ENCODE measurements at regions not wholly inside any gene's neighbourhood (a gene's known extent, or its start where the extent isn't known, plus 50 kb on each side); places are given as distances from the start of the nearest gene placed in this dataset.

DNA sequence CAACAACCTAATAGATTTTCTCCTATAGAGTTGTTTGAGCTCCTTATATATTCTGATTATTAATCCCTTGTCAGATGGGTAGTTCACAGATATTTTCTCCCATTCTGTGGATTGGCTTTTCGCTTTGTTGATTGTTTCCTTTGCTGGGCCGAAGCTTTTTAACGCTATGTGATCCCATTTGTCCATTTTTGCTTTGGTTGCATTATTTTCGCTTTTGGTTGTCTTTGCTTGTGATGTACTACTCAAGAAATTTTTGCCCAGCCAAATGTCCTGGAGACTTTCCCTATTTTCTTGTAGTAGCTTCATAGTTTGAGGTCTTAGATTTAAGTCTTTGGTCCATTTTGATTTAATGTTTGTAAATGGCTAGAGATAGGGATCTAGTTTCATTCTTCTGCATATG lies 258.4 kb upstream of the FAR2 start:
- in situ Hi-C loops (cut with HindIII; ENCODE audit: low pct_unique_long_range_greater_than_20kb, low sequenced_read_pairs) = no loop called here
- DNase-seq (ENCODE audit: low read depth) = no peak

DNA sequence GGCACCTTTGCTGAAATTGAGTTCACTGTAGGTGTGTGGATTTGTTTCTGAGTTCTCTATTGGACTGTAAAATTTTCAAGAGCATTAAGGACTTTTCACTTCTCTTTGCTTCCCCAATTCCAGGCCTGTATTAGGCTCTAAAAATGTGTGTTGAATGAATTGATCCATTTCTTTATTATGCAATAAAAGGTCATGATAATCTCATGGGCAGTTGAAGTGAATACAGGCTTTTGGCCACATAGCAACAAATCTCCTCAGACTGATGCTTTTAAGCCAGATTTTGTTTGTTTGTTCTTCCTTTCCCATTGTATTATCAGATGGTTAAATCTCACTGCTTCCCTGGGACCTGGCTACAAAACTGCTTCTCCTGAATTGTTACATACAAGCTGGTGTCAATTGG lies 258.0 kb upstream of the FAR2 start:
- in situ Hi-C loops (cut with HindIII; ENCODE audit: low pct_unique_long_range_greater_than_20kb, low sequenced_read_pairs) = no loop called here

DNA sequence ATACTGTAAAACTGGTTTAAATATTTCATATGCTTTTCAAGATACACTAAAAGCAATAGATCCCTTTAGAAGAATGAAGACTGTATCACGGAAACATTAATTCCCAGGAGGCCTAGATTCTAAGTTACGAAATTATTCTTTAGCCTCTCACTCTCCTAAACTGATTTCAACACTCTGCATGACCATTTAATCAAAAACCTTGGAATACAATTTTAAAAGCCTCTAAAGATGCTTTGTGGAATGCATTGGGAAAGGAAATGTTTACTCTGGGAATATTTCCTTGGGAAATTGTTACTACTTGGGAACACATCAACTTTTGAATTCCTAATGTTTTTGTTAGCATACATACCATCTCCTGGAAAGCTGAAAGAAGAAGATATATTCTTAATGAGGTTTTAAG lies 255.7 kb upstream of the FAR2 start:
- in situ Hi-C loops (cut with HindIII; ENCODE audit: low pct_unique_long_range_greater_than_20kb, low sequenced_read_pairs) = no loop called here
- DNase-seq (ENCODE audit: low read depth) = no peak

More for the DNA sequence above, 258.0 kb upstream of the FAR2 start:
- no peak for DNase-seq (ENCODE audit: low read depth)

GRCh38 chr12:28893856-28894255 lies 255.2 kb upstream of the FAR2 start:
- in situ Hi-C loops (cut with HindIII; ENCODE audit: low pct_unique_long_range_greater_than_20kb, low sequenced_read_pairs) = no loop called here
- DNase-seq (ENCODE audit: low read depth) = no peak

DNA sequence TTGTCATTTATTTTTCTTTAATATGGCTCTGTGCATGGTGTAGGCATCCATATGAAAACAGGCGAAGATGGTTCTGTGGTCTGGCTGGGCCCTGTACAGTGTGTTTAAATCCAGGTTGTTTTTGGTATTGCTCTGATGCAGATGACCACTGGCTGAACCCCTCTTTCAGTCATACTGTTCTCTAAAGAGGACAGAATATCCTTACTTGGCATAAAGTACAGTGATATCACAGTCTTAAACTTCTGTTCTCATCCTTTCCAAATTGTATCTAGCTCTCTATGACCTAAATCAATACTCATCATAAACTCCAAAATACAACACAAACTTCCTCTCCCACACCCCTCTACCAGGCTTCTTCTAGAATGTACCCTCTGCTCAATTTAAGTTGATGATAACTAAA lies 252.7 kb upstream of the FAR2 start:
- in situ Hi-C loops (cut with HindIII; ENCODE audit: low pct_unique_long_range_greater_than_20kb, low sequenced_read_pairs) = no loop called here
- no peak for DNase-seq (ENCODE audit: low read depth)

DNA sequence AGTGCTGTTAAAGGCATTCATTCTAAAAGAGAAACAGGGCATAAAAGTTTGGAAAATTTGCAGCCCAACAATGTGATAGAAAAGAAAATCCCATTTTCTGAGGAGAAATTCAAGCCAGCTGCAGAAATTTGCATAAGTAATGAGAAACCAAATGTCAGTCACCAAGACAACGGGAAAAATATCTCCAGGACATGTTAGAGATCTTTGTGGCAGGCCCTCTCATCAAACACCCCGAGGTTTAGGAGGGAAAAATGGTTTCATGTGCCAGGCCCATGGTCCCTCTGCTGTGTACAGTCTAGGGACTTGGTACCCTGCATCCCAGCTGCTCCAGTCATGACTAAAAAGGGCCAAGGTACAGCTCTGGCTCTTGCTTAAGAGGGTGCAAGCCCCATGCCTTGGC lies 251.0 kb upstream of the FAR2 start:
- no peak for DNase-seq (ENCODE audit: low read depth)

DNA sequence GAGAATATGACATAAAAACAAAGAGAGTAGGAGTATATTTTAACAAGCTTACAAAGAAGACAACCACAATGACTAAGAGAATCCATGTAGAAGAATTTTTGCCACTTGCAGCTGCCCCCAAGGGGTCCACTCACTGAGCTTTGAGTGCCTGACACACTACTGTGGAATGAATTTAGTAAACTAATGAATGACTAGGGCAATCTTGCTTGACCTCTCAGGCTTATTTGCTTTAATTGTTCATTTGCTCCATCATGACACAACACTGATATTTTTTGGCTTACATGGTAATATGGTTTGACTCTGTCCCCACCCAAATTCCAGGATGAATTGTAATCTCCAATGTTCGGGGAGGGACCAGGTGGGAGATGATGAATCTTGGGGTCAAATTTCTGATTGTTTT lies 249.1 kb upstream of the FAR2 start:
- DNase-seq (ENCODE audit: low read depth) = peak; percentile 47
- in situ Hi-C loops (cut with HindIII; ENCODE audit: low pct_unique_long_range_greater_than_20kb, low sequenced_read_pairs) = no loop called here

More for the DNA sequence above, 251.0 kb upstream of the FAR2 start:
- in situ Hi-C loops (cut with HindIII; ENCODE audit: low pct_unique_long_range_greater_than_20kb, low sequenced_read_pairs) = no loop called here

GRCh38 chr12:28905220-28905955 lies 243.7 kb upstream of the FAR2 start:
- in situ Hi-C loops (cut with HindIII; ENCODE audit: low pct_unique_long_range_greater_than_20kb, low sequenced_read_pairs) = no loop called here

DNA sequence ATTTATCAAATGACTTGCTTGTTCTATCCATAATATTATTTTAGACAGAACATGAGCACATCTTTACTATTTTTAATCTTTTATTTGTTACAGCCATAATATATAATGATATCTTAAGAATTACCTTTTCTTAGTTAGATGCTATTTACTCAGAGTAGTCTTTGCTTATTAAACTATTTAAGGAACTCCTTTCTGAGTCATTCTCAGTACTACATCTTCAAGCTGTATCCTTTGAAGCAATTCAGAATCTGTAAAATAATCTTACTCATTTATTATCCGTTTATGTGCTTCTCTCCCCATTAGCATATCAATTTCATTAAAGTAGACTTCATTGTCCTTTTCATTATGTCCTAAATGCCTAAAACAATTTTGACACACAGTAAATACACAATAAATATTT lies 240.4 kb upstream of the FAR2 start:
- no peak for DNase-seq (ENCODE audit: low read depth)
- in situ Hi-C loops (cut with HindIII; ENCODE audit: low pct_unique_long_range_greater_than_20kb, low sequenced_read_pairs) = no loop called here

More at GRCh38 chr12:28905220-28905955, 243.7 kb upstream of the FAR2 start:
- DNase-seq (ENCODE audit: low read depth) = no peak

DNA sequence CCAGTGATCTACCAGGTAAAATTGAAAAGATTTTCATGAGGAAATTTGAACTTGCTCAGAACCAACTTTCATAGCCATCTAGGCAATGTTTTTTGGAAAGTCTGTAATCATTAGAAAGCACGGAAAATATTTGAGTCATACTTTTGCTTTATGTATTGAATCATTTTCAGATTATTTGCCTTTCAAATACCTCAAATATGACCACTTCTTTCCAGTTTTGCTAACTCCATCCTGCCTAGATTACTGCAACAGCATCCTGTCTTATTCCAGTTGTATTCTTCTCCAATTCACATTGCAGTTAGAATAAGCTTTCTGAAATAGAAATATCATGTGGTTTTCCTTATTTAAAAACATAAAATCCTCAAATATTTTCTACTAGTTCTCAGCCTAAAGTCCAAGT lies 239.8 kb upstream of the FAR2 start:
- in situ Hi-C loops (cut with HindIII; ENCODE audit: low pct_unique_long_range_greater_than_20kb, low sequenced_read_pairs) = no loop called here
- no peak for DNase-seq (ENCODE audit: low read depth)

GRCh38 chr12:28925719-28926376 lies 223.2 kb upstream of the FAR2 start:
- in situ Hi-C loops (cut with HindIII; ENCODE audit: low pct_unique_long_range_greater_than_20kb, low sequenced_read_pairs) = no loop called here
- no peak for DNase-seq (ENCODE audit: low read depth)

- no peak for DNase-seq (ENCODE audit: low read depth)
- in situ Hi-C loops (cut with HindIII; ENCODE audit: low pct_unique_long_range_greater_than_20kb, low sequenced_read_pairs) = no loop called here
These were observed 218.4 kb upstream of the FAR2 start for GRCh38 chr12:28930704-28931103.

- DNase-seq (ENCODE audit: low read depth) = no peak
These were observed 215.9 kb upstream of the FAR2 start for GRCh38 chr12:28933176-28933575.

DNA sequence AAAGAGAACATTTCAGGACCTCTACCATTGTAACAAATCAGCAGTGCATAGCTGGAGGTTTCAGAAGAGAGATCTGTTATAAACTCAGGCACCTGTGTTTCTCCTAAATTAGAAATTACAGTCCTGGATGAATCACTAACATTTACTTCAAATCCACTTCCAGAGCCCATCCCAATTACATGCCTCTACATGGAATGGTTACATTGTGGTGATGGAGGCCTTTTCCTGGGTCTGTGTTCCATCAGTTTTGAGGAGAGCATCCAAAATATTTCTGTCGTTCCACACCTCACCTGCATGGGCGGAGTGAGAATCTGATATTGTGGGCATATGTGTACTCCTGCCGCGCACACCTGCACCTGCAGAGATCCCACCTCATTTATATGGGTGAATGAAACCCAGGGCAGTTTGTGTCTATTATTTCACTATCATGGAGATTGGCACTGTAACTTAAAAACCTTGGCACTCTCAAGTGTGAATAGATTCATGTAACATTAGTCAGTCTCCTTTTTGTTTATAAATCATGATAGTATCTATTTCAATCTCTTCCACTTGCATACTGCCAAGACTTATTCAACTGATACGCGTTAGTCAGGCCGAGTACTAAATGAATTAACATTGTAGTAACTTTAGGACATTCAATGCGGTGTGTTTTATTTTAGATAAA lies 215.1 kb upstream of the FAR2 start:
- in situ Hi-C loops (cut with HindIII; ENCODE audit: low pct_unique_long_range_greater_than_20kb, low sequenced_read_pairs) = no loop called here
- no peak for DNase-seq (ENCODE audit: low read depth)

More at GRCh38 chr12:28933176-28933575, 215.9 kb upstream of the FAR2 start:
- in situ Hi-C loops (cut with HindIII; ENCODE audit: low pct_unique_long_range_greater_than_20kb, low sequenced_read_pairs) = no loop called here

GRCh38 chr12:28936221-28936620 lies 212.9 kb upstream of the FAR2 start:
- no peak for DNase-seq (ENCODE audit: low read depth)
- in situ Hi-C loops (cut with HindIII; ENCODE audit: low pct_unique_long_range_greater_than_20kb, low sequenced_read_pairs) = no loop called here

GRCh38 chr12:28936711-28937110 lies 212.4 kb upstream of the FAR2 start:
- no peak for DNase-seq (ENCODE audit: low read depth)
- in situ Hi-C loops (cut with HindIII; ENCODE audit: low pct_unique_long_range_greater_than_20kb, low sequenced_read_pairs) = no loop called here

GRCh38 chr12:28937196-28937595 lies 211.9 kb upstream of the FAR2 start:
- no peak for DNase-seq (ENCODE audit: low read depth)

GRCh38 chr12:28938056-28938455 lies 211.0 kb upstream of the FAR2 start:
- no peak for DNase-seq (ENCODE audit: low read depth)
- in situ Hi-C loops (cut with HindIII; ENCODE audit: low pct_unique_long_range_greater_than_20kb, low sequenced_read_pairs) = no loop called here

More at GRCh38 chr12:28937196-28937595, 211.9 kb upstream of the FAR2 start:
- in situ Hi-C loops (cut with HindIII; ENCODE audit: low pct_unique_long_range_greater_than_20kb, low sequenced_read_pairs) = no loop called here

DNA sequence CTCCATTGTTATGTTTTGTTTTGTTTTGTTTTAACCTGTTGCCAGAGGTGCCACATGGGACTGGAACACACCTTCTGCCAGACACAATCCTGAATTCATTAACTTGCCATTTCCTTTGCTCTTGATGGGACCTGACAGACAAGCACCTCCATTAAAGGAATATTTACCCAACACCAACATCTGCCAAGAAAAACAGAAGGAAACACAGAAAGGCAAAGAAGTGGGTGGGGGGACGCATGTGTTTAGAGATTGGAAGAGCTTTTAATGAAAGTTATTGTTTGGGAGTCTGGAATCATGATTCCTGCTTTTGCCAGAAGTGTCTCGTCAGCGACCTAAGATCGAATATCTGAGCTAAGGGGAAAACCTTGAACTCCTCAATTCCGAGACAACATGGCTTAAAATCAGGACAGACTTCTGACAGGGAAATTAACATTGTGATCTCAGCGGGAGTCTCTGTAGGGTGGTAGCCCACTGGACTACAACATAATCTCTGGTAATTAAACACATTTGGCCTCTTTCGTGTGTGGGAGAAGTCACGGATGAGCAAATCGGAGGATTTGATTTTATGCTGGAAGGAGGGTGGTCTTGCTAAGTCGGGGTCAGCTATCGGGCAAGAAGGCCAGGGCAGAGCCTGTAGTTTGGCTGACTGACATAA lies 210.4 kb upstream of the FAR2 start:
- DNase-seq (ENCODE audit: low read depth) = no peak
- in situ Hi-C loops (cut with HindIII; ENCODE audit: low pct_unique_long_range_greater_than_20kb, low sequenced_read_pairs) = no loop called here
